Hepatocyte (in vitro differentiated cells): ENCODE measurements at regions not wholly inside any gene's neighbourhood (a gene's known extent, or its start where the extent isn't known, plus 50 kb on each side); places are given as distances from the start of the nearest gene placed in this dataset.

Experiments
- EZH2 ChIP-seq: fragments of 200-600 bp; sonication (generic); IDR thresholded peaks from 2 replicates; pipeline ENCODE4 v1.6.1; 2016; ENCODE audit warnings: antibody characterized with exemption, mild to moderate bottlenecking, borderline replicate concordance
- EZH2phosphoT487 ChIP-seq: fragments of 200-600 bp; sonication (generic); IDR thresholded peaks from one replicate; pipeline ENCODE4 v1.6.1; 2018; ENCODE audit warnings: antibody characterized with exemption, mild to moderate bottlenecking, low read depth, moderate library complexity; ENCODE audit not compliant: unreplicated experiment, severe bottlenecking
- TF ChIP-seq, protein P1 (sequence below): fragments of 200-600 bp; sonication (generic); IDR thresholded peaks from 2 replicates; pipeline ENCODE4 v1.5.1; 2016; ENCODE audit warnings: antibody characterized with exemption, mild to moderate bottlenecking; ENCODE audit not compliant: poor library complexity

DNA sequence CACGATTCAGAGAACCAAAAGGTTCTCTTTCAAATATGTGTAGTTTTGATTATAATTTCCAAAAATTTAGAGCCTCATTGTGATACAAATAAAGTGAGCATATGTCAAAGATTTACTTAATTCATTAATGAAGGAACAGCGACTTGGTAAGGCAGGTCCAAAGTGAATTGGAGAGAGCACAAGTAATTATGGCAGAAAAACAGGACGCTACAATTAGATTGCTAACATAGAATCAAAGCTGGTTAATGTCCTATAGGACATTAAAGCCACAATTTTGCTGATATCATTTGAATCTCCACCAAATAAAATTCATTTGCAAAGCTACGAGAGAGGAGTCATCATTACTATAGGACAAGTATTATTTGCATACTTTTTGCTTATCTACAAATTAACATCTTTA is 164.2 kb downstream of the CCER1 start:
- TF ChIP-seq, protein P1, sequence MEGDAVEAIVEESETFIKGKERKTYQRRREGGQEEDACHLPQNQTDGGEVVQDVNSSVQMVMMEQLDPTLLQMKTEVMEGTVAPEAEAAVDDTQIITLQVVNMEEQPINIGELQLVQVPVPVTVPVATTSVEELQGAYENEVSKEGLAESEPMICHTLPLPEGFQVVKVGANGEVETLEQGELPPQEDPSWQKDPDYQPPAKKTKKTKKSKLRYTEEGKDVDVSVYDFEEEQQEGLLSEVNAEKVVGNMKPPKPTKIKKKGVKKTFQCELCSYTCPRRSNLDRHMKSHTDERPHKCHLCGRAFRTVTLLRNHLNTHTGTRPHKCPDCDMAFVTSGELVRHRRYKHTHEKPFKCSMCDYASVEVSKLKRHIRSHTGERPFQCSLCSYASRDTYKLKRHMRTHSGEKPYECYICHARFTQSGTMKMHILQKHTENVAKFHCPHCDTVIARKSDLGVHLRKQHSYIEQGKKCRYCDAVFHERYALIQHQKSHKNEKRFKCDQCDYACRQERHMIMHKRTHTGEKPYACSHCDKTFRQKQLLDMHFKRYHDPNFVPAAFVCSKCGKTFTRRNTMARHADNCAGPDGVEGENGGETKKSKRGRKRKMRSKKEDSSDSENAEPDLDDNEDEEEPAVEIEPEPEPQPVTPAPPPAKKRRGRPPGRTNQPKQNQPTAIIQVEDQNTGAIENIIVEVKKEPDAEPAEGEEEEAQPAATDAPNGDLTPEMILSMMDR: no peak
- TF ChIP-seq EZH2 (no peak), EZH2phosphoT487 (no peak)
